Vagina (tissue), 2 donors: ENCODE measurements at regions not wholly inside any gene's neighbourhood (a gene's known extent, or its start where the extent isn't known, plus 50 kb on each side); places are given as distances from the start of the nearest gene placed in this dataset.

Source experiments
- POLR2A ChIP-seq, 2 donors: fragments of 450-650 bp; IDR thresholded peaks; one replicate each; pipeline ENCODE4 v1.6.1; 2017; ENCODE audit warnings: antibody characterized with exemption in 2 of 2, mild to moderate bottlenecking in 2 of 2, moderate library complexity in 2 of 2
- POLR2AphosphoS5 ChIP-seq, 2 donors: sonication (generic); formaldehyde crosslinking; IDR thresholded peaks; one replicate each; pipeline ENCODE4 v1.9.0; 2017; ENCODE audit warnings: antibody characterized with exemption in 2 of 2, mild to moderate bottlenecking in 2 of 2, low read depth in 1 of 2; ENCODE audit not compliant: insufficient read depth in 1 of 2
- TF ChIP-seq, protein P1 (sequence below), 3 experiments: fragments of 450-650 bp in 2 of 3; fragments of 200-600 bp in 1 of 3; sonication (generic) in 1 of 3; IDR thresholded peaks; one replicate each; pipeline ENCODE4 v1.5.1; 2017 to 2019; ENCODE audit warnings: antibody characterized with exemption in 3 of 3, mild to moderate bottlenecking in 2 of 3, moderate library complexity in 2 of 3

DNA sequence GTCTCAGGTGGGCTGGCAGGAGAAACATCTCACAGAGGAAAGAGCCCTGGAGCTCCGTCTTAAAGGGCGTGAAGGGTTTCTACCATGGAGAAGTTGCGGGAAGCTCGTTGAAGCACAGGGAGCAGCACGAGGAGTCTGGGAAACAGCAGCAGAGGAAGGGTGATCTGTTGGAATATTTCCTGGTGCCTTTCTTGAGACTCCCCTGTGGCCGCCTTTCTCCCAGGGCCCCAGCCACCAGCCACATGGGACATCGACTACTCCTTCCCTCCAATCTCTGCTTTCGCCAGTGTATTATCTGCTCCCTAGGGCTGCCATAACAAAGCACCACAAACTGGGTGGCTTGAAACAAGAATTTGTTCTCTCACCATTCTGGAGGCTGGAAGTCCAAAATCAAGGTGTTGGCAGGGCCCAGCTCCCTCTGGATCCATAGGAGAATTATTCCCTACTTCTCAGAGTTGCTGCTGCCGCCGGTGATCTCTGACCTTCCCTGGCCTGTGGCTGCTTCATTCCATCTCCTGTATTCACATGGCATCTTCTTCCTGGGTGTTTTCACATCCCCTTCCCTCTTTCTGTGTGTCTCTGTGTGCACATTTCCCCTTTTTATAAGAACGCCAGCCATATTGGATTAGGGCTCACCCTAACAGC lies 152.8 kb upstream of the GSC start:
- TF ChIP-seq, protein P1, sequence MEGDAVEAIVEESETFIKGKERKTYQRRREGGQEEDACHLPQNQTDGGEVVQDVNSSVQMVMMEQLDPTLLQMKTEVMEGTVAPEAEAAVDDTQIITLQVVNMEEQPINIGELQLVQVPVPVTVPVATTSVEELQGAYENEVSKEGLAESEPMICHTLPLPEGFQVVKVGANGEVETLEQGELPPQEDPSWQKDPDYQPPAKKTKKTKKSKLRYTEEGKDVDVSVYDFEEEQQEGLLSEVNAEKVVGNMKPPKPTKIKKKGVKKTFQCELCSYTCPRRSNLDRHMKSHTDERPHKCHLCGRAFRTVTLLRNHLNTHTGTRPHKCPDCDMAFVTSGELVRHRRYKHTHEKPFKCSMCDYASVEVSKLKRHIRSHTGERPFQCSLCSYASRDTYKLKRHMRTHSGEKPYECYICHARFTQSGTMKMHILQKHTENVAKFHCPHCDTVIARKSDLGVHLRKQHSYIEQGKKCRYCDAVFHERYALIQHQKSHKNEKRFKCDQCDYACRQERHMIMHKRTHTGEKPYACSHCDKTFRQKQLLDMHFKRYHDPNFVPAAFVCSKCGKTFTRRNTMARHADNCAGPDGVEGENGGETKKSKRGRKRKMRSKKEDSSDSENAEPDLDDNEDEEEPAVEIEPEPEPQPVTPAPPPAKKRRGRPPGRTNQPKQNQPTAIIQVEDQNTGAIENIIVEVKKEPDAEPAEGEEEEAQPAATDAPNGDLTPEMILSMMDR (IDR thresholded peaks at IDR 0.05) = no peak
- TF ChIP-seq POLR2AphosphoS5 (IDR thresholded peaks at IDR 0.05; ENCODE audit: insufficient read depth in 1 of 2, low read depth in 1 of 2) (no peak), POLR2A (IDR thresholded peaks at IDR 0.05) (no peak)
